HG02763 (cell line): ENCODE measurements at regions not wholly inside any gene's neighbourhood (a gene's known extent, or its start where the extent isn't known, plus 50 kb on each side); places are given as distances from the start of the nearest gene placed in this dataset.

Experiments
- ATAC-seq: cut with Tn5 transposase; IDR thresholded peaks from one replicate; pipeline ENCODE4 v1.9.1; 2021; ENCODE audit warnings: mild to moderate bottlenecking, moderate library complexity; ENCODE audit not compliant: unreplicated experiment

DNA sequence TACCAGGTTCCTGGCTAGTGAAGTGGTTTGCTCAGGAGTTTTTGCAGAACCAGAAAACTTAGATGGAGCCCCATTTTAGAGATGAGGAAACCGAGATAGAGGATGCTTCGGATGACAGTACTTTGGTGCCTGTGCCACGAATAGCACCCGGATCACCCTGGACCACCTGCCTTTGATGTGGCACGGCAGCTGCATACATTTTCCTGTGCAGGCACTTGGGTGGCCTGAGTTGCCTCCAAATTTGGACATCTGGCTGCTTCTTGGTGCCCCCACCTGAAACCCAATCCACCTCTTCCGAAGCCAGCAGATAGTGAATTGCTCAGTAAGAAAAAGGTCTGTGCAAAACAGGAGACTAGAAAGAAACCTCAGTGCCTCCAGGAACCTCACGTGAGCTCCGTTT, 140.6 kb upstream of the ID2 start:
- ATAC-seq, result no peak

DNA sequence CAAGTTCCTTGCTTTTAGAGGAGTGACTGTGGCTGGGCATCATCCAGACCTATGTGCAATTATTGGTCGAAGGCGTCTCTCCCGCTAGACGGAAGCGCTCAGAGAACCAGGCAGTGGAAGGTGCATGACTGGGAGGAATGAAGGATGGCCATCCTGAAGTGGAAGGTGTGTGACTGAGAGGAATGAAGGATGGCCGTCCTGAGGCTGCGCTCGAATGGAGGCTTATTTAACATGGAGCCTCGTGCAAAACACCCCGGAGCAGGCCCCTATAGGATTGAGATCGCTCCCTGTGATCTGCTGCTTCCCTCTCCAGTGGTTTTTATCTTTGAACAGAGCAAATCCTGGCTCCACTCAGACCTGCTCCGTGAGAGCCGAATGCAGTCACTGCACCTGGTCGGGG, 140.2 kb upstream of the ID2 start:
- ATAC-seq, result no peak

DNA sequence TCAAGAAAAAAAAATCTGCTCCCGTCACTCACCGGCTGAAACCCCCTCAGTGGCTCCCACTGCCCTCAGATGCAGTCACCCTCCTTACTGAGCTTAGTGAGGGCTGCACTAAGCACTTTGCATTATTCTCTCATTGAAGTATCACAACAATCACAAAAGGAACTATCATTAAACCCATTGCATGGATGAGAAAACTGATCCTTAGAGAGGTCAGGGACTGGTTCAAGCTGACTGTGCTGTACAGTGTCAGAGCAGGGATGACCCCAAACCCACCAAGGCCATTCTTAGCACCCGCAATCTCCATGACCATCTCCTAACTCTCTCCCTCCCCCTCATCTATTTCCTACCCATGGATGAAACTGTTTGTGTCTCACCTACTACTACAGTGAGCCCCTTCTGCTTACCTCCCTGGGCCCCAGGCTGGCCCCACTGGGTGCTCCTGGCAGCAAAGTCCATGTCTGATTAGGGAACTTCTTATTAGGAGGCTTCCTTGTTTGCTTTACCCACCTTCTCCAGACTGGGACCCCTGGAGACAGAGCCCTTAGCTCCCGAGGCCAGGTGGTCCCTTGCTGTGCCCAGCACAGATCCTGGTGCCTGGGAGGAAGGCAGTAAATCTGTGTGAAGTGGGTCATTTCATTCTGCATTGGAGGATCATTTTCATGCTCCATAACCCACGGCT, 139.3 kb upstream of the ID2 start:
- no peak for ATAC-seq

DNA sequence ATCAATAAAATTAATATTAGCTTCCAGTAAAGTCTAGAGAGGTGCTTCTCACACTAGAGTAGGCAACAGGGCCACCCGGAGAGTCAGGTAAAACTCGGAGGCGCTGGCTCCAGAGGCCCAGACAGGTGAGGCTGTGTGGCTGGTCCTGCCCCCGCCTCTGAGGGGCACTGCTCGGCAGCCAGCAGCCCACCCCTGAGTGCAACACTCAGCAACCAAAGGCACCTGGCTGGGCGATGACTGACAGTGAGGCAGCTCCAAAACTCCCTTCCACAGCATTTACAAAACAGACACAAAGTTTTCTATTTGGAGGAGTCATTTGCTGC, 138.8 kb upstream of the ID2 start:
- ATAC-seq, result peak; percentile 18

DNA sequence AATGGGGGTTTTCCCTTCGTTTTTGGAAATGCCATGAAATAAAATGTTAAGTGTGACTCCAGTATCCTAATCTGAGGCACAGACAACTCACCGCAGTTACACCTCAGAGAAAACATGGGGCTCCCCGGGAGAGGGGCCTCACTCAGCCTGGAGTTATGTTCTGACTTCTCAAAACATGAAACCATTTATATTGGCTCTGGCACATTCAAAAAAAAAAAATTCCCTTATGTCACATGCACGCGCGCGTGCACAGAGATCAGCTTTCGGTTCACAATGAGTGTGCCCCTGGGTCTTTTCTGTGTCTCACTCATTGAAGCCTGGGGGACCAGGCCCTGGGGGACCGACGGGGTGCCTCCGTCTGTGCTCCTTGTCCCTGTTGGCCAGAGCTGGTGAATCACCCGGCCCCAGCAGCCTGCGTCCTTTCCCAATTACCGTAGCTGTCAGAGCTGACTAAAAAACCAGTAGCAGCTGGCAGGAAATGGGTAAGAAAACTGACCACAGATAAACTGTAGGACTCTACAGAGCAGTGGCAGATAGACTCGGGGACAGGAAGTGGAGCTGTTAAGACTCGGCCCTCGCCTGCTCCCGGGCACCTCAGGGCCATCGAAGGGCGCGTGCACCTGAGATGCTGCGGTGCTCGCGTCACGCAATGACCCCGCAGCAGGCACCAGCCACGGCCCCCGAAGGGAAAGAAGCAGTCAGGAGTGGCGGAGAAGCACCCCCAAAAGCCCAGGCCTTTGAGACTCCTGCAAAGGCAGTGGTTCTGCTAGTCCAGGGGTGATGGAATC, 138.3 kb upstream of the ID2 start:
- ATAC-seq, result peak; percentile 68

DNA sequence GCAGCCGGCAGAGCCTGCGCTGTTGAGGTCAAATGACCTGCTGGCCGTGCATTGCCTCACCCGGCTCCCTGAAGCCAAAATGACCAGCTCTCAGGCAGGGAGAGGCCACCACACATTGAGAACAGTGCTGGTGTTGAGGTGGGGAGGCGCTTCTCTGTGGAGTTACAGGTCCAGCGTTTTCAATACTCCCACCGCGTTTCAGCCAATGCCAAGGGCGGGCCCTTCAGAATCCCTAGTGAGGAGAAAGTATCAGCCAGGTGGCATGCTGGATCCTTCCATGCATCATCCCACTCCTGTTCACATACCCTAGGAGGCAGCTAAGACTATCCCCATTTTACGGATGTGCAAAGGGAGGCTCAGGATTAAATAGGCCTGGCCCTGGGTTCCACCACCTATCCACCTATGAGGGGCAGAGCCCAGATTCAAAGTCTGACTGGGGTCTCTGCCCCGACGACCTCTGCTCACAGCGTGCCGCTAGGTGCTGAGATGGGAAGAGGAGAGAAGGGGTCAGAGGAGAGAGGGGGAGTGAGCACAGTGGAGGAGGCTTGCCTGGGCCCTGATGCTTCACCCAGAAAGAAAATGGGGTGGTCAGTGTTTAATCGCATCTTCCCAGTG, 137.6 kb upstream of the ID2 start:
- ATAC-seq, result no peak

DNA sequence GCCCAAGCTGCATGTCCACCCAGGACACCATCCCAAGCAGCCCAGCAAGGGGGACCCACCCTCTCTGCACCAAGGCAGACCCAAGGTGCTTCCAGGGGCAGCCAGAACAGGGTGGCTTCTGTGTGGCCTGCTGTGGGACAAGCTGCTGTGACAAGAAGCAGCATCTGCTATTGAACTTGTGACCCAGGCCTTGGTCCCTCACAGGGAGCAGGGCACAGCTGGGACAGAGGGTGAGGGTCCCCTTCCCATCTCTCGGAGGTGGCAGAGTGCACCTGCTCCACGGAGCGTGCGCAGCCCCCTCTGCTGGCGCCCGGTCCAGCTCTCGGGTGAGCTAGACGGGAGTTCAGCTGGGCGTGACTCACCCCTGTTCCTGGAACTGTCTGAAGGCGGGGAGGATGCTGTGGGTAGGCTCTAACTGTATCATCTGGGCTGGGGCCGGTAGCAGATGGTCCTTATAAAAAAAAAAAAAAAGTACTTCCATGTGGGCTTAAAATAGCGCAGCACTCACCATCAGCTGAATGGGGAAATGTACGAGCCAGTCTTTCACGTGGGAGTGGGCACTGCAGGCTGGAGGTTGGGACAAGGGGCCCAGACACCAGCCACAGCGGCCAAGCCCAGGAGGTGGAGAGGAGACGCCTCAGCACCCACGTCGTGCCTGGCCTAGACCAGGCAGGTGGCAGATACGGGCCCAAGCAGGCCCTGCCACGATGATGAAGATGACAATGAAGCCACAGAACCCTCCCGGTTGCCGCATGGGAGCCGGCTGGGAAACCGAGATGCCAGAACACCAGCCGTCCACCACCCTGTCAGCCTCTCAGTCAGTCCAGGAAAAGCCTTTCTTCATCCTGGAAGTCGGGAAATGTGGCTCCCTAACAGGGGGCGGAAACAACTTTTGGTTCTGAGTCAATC, 136.8 kb upstream of the ID2 start:
- peak; percentile 44 for ATAC-seq

- ATAC-seq, result no peak
Measured at GRCh38 chr2:8545695-8546611, 135.9 kb upstream of the ID2 start.

DNA sequence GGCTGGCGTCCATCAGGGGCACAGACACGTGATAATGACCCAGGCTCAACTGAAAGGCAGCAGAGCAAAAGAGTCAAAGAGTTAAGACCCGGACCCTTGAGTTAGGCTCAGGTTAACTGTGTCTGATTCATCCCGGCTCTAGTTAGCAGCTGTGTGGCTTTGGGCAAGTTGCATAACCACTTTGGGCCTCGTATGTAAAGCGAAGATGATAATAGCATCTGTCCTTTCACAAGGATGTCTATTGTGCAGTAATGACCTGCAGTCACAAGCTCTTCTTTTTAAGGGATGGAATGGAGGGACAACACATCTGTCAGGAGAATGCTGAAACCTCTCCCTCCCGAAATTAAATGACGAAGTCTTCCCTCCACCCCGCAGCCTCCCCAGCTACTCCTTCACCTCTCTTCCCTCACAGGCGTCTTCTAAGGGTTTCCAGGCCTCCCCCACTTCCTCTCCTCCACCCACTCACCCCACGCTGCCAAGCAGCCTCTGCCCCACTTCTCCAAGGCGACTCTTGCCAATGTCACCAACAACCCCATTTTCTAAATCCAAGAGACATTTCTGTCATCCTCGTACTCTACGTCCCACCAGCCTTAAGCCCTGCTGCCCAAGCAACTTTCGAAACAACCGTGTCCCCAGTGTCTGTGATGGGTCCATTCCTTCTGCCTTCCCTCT, 135.1 kb upstream of the ID2 start:
- ATAC-seq, result no peak

DNA sequence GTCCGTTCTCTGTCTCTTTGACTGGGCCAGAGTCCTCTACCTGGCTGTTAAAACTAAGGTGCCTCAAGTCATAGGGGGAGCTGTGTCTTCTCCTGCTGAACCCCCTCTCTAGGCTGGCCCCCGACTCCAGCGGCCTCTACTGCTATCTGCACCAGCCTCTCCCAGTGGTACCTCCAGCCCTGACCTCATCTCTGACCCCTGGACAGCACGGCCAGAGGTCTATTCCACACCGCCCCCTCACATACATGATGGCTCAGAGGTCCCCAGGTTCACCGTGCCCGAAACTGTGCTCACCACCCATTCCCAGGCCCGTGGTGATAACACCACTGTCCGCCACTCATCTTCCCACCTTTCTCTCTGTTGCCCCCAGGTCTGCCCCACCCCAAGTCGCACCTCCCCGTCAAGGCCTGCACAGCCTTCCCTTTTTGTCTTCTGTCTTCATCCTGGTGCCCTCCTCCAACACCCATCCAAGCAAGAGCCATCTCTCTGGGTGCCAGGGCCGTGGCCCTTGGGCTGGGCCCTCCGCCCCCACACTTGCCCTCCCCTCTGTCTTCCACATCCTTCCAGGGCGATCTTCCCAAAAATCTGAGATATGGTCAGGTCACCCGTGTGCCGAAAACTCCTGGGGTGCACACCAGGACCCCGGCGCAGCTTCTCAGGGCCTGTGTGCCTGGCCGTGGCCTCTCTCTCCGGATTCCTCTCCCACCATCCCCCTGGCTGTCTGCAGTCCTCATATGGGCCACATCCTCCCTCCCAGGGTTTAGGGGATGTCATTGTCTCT, 134.4 kb upstream of the ID2 start:
- no peak for ATAC-seq

- ATAC-seq, result no peak
Measured at GRCh38 chr2:8548065-8548618, 133.7 kb upstream of the ID2 start.

- ATAC-seq, result no peak
Measured at GRCh38 chr2:8548619-8549150, 133.2 kb upstream of the ID2 start.

GRCh38 chr2:8549273-8549922, 132.5 kb upstream of the ID2 start:
- ATAC-seq, result no peak

DNA sequence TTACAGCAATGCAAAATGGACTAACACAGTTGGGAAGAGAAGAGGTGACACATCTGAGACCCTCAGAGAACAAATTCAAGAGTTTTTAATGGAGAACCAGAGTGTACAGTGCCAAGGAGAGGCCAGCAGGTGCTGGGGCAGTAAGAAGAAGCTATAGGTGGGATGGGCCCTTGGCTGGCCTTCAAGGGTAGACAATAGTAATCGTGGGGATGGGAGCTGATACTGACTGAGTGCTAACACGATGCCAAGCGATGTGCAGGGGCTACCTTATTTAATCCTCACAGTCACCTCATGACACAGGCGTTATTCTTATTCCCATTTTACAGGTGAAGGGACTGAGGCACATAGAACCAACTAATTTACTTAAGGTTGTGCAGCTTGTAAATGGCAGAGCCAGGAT, 131.9 kb upstream of the ID2 start:
- ATAC-seq, result no peak

- no peak for ATAC-seq
Measured at GRCh38 chr2:8550481-8550880, 131.4 kb upstream of the ID2 start.

- no peak for ATAC-seq
Measured at GRCh38 chr2:8550937-8551621, 130.8 kb upstream of the ID2 start.

GRCh38 chr2:8551622-8552074, 130.2 kb upstream of the ID2 start:
- peak; percentile 49 for ATAC-seq
